Progenitor cell of endocrine pancreas (in vitro differentiated cells): ENCODE measurements at regions not wholly inside any gene's neighbourhood (a gene's known extent, or its start where the extent isn't known, plus 50 kb on each side); places are given as distances from the start of the nearest gene placed in this dataset.

Experiments
- DNase-seq: peaks from one replicate; pipeline ENCODE4 v3.0.0; 2021; ENCODE audit warnings: low spot score; ENCODE audit not compliant: unreplicated experiment
- H3K27ac Mint-ChIP-seq: 2 replicates; pipeline ENCODE4 v1.8.0; 2021; ENCODE audit warnings: mild to moderate bottlenecking, moderate library complexity, mixed read lengths
- H3K27me3 Mint-ChIP-seq: 2 replicates; pipeline ENCODE4 v1.8.0; 2021; ENCODE audit warnings: mixed read lengths
- H3K36me3 Mint-ChIP-seq: 2 replicates; pipeline ENCODE4 v1.8.0; 2022; ENCODE audit warnings: mixed read lengths; ENCODE audit not compliant: insufficient read depth
- H3K4me1 Mint-ChIP-seq: 2 replicates; pipeline ENCODE4 v1.8.0; 2021; ENCODE audit warnings: low read depth, mixed read lengths
- H3K4me3 Mint-ChIP-seq: 2 replicates; pipeline ENCODE4 v1.8.0; 2021; ENCODE audit warnings: low read depth, mild to moderate bottlenecking, moderate library complexity, mixed read lengths
- H3K9me3 Mint-ChIP-seq: 2 replicates; pipeline ENCODE4 v1.8.0; 2021; ENCODE audit warnings: low read depth, mixed read lengths
- CTCF ChIP-seq: fragments of 200-600 bp; sonication (generic); IDR thresholded peaks from one replicate; pipeline ENCODE4 v1.5.0; 2021; ENCODE audit warnings: antibody characterized with exemption, mild to moderate bottlenecking; ENCODE audit not compliant: unreplicated experiment

GRCh38 chrX:78886550-78886949 is 58.6 kb upstream of the P2RY10 start:
- H3K4me3 Mint-ChIP-seq = no peak overlapping the region
- H3K36me3 Mint-ChIP-seq = no peaks in the 10 kb centered on the region
- H3K27me3 Mint-ChIP-seq = no peaks in the 10 kb centered on the region
- H3K27ac Mint-ChIP-seq = no peak overlapping the region
- H3K4me1 Mint-ChIP-seq = no peaks in the 10 kb centered on the region
- peak; percentile 47 for TF ChIP-seq CTCF
- H3K9me3 Mint-ChIP-seq = peaks cover 26% of the 10 kb centered on the region
- DNase-seq = no peak
